ENCODE measurements at regions not wholly inside any gene's neighbourhood (a gene's known extent, or its start where the extent isn't known, plus 50 kb on each side); places are given as distances from the start of the nearest gene placed in this dataset.

DNA sequence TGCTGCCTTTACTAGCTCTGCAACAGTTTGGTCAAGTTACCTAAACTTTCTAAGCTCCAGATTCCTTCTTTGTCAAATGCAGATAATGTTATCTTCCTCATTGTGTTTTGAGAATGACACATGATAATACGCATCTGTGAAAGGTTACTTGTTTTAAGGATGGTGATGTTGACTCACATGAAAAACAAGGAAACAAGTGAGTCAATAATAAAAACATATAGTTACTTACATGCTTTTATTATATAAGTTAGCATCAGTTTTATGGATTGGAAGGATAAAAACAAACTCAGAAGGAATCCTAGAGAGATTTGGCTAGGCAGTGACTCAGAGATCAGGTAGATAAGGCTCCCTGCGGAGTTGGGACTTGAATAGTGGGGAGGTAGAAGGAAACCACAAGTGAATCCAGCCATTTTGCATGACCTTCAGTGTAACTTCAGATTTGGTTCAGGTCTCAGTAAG lies 144.6 kb downstream of the LMO4 start:
- Histone ChIP-seq H3K4me3 (ENCODE audit: low read length in 2 of 2) (no peak overlapping the region), H3K9me3 (ENCODE audit: control insufficient read depth in 1 of 2, low read length in 2 of 2) (no peaks in the 10 kb centered on the region), H3K27ac (ENCODE audit: low read depth, low read length) (no peak overlapping the region), H3K4me1 (ENCODE audit: insufficient read depth, low read length) (no peaks in the 10 kb centered on the region), H3K27me3 (ENCODE audit: insufficient read depth, low read length) (no peaks in the 10 kb centered on the region), H3K36me3 (ENCODE audit: insufficient read depth, low read length) (no peaks in the 10 kb centered on the region)
- no peaks in the 10 kb centered on the region for H3K4me1 Mint-ChIP-seq
- no peaks in the 10 kb centered on the region for H3K9me3 Mint-ChIP-seq
- no peaks in the 10 kb centered on the region for H3K27me3 Mint-ChIP-seq
- intact Hi-C loops (cut with micrococcal nuclease) = no loop called here
- no peaks in the 10 kb centered on the region for H3K36me3 Mint-ChIP-seq
- no peak overlapping the region for H3K4me3 Mint-ChIP-seq
- no peak overlapping the region for H3K27ac Mint-ChIP-seq
- ChIA-PET POLR2A (ENCODE audit: partially characterized antibody) (no interaction called here), CTCF (ENCODE audit: partially characterized antibody) (no interaction called here)
- DNase-seq = no peak

GRCh38 chr1:87474098-87474497 lies 145.4 kb downstream of the LMO4 start:
- no peaks in the 10 kb centered on the region for H3K9me3 Mint-ChIP-seq
- CTCF ChIA-PET (ENCODE audit: partially characterized antibody) = no interaction called here
- no peaks in the 10 kb centered on the region for H3K4me1 Mint-ChIP-seq
- H3K27me3 ChIP-seq (ENCODE audit: insufficient read depth, low read length) = no peaks in the 10 kb centered on the region
- H3K27ac ChIP-seq (ENCODE audit: low read depth, low read length) = no peak overlapping the region
- no peak overlapping the region for H3K27ac Mint-ChIP-seq
- H3K4me3 ChIP-seq (ENCODE audit: low read length in 2 of 2) = no peak overlapping the region
- DNase-seq = no peak
- no peaks in the 10 kb centered on the region for H3K4me1 ChIP-seq (ENCODE audit: insufficient read depth, low read length)
- no peaks in the 10 kb centered on the region for H3K36me3 ChIP-seq (ENCODE audit: insufficient read depth, low read length)
- H3K9me3 ChIP-seq (ENCODE audit: control insufficient read depth in 1 of 2, low read length in 2 of 2) = no peaks in the 10 kb centered on the region
- H3K27me3 Mint-ChIP-seq = no peaks in the 10 kb centered on the region
- intact Hi-C loops (cut with micrococcal nuclease) = no loop called here
- POLR2A ChIA-PET (ENCODE audit: partially characterized antibody) = no interaction called here
- H3K4me3 Mint-ChIP-seq = no peak overlapping the region
- H3K36me3 Mint-ChIP-seq = no peaks in the 10 kb centered on the region

- CTCF ChIA-PET (ENCODE audit: partially characterized antibody) = no interaction called here
- DNase-seq = no peak
- Mint-ChIP-seq H3K27me3 (peaks cover 0 to 2% of the 10 kb centered on the region in 2 donors), H3K9me3 (peaks cover 0 to 1% (median 0%) of the 10 kb centered on the region in 8 donors), H3K4me3 (no peak overlapping the region), H3K4me1 (no peaks in the 10 kb centered on the region), H3K36me3 (no peaks in the 10 kb centered on the region), H3K27ac (no peak overlapping the region)
- intact Hi-C loops (cut with micrococcal nuclease) = no loop called here
- Histone ChIP-seq H3K27ac (ENCODE audit: low read depth, low read length) (no peak overlapping the region), H3K4me1 (ENCODE audit: insufficient read depth, low read length) (no peaks in the 10 kb centered on the region), H3K27me3 (ENCODE audit: insufficient read depth, low read length) (no peaks in the 10 kb centered on the region), H3K9me3 (ENCODE audit: control insufficient read depth in 1 of 2, low read length in 2 of 2) (no peaks in the 10 kb centered on the region), H3K4me3 (ENCODE audit: low read length in 2 of 2) (no peak overlapping the region), H3K36me3 (ENCODE audit: insufficient read depth, low read length) (no peaks in the 10 kb centered on the region)
- POLR2A ChIA-PET (ENCODE audit: partially characterized antibody) = no interaction called here
Measured at GRCh38 chr1:87478231-87478630, 149.6 kb downstream of the LMO4 start.

GRCh38 chr1:87495147-87495546 lies 166.5 kb downstream of the LMO4 start:
- H3K9me3 ChIP-seq (ENCODE audit: control insufficient read depth in 1 of 2, low read length in 2 of 2) = no peaks in the 10 kb centered on the region
- ChIA-PET CTCF (ENCODE audit: partially characterized antibody) (no interaction called here), POLR2A (ENCODE audit: partially characterized antibody) (no interaction called here)
- H3K27me3 ChIP-seq (ENCODE audit: insufficient read depth, low read length) = no peaks in the 10 kb centered on the region
- H3K36me3 Mint-ChIP-seq = no peaks in the 10 kb centered on the region
- no peak for DNase-seq
- H3K4me1 Mint-ChIP-seq = no peaks in the 10 kb centered on the region
- no peak overlapping the region for H3K27ac Mint-ChIP-seq
- H3K4me3 ChIP-seq (ENCODE audit: low read length in 2 of 2) = no peak overlapping the region
- no peaks in the 10 kb centered on the region for H3K4me1 ChIP-seq (ENCODE audit: insufficient read depth, low read length)
- H3K4me3 Mint-ChIP-seq = no peak overlapping the region
- no peak overlapping the region for H3K27ac ChIP-seq (ENCODE audit: low read depth, low read length)
- no peaks in the 10 kb centered on the region for H3K9me3 Mint-ChIP-seq
- H3K27me3 Mint-ChIP-seq = no peaks in the 10 kb centered on the region
- intact Hi-C loops (cut with micrococcal nuclease) = no loop called here
- no peaks in the 10 kb centered on the region for H3K36me3 ChIP-seq (ENCODE audit: insufficient read depth, low read length)

DNA sequence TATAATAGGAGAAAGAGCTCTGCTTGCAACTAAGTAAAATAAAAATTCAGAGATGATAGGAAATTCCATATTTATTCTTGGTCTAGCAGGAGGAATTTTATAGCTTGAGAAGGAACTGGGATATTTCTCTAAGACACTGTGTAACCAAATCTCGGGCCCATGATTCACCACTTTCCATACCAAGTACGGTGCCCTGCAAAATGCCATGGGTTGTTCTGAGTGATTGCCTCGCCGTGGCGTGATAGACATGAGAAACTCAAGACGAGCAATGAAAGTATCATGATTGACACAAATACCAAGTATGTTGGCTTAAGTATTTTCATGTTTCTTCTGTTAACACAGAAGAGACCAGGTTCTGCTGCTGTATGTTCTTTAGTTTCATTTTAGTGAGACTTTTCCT lies 167.2 kb downstream of the LMO4 start:
- H3K27me3 Mint-ChIP-seq = no peaks in the 10 kb centered on the region
- Histone ChIP-seq H3K9me3 (ENCODE audit: control insufficient read depth in 1 of 2, low read length in 2 of 2) (no peaks in the 10 kb centered on the region), H3K27me3 (ENCODE audit: insufficient read depth, low read length) (no peaks in the 10 kb centered on the region), H3K4me1 (ENCODE audit: insufficient read depth, low read length) (no peaks in the 10 kb centered on the region), H3K4me3 (ENCODE audit: low read length in 2 of 2) (no peak overlapping the region), H3K27ac (ENCODE audit: low read depth, low read length) (no peak overlapping the region), H3K36me3 (ENCODE audit: insufficient read depth, low read length) (no peaks in the 10 kb centered on the region)
- H3K36me3 Mint-ChIP-seq = no peaks in the 10 kb centered on the region
- POLR2A ChIA-PET (ENCODE audit: partially characterized antibody) = no interaction called here
- no peak for DNase-seq
- H3K4me1 Mint-ChIP-seq = no peaks in the 10 kb centered on the region
- CTCF ChIA-PET (ENCODE audit: partially characterized antibody) = no interaction called here
- intact Hi-C loops (cut with micrococcal nuclease) = no loop called here
- no peak overlapping the region for H3K27ac Mint-ChIP-seq
- no peak overlapping the region for H3K4me3 Mint-ChIP-seq
- no peaks in the 10 kb centered on the region for H3K9me3 Mint-ChIP-seq

GRCh38 chr1:87497380-87498203 lies 168.9 kb downstream of the LMO4 start:
- ChIA-PET CTCF (ENCODE audit: partially characterized antibody) (interaction anchor here (1.0 to 1.6 kb wide), 2 partner anchors 9 to 95 kb away, joined by 3 to 5 read pairs; no protein-coding TSS in a partner anchor), POLR2A (ENCODE audit: partially characterized antibody) (no interaction called here)
- Histone ChIP-seq H3K27me3 (ENCODE audit: insufficient read depth, low read length) (no peaks in the 10 kb centered on the region), H3K27ac (ENCODE audit: low read depth, low read length) (no peak overlapping the region), H3K4me3 (ENCODE audit: low read length in 2 of 2) (no peak overlapping the region), H3K4me1 (ENCODE audit: insufficient read depth, low read length) (no peaks in the 10 kb centered on the region), H3K9me3 (ENCODE audit: control insufficient read depth in 1 of 2, low read length in 2 of 2) (no peaks in the 10 kb centered on the region), H3K36me3 (ENCODE audit: insufficient read depth, low read length) (no peaks in the 10 kb centered on the region)
- no peaks in the 10 kb centered on the region for H3K4me1 Mint-ChIP-seq
- H3K27ac Mint-ChIP-seq = no peak overlapping the region
- H3K4me3 Mint-ChIP-seq = no peak overlapping the region
- no peaks in the 10 kb centered on the region for H3K36me3 Mint-ChIP-seq
- DNase-seq = no peak
- H3K27me3 Mint-ChIP-seq = no peaks in the 10 kb centered on the region
- intact Hi-C loops (cut with micrococcal nuclease) = no loop called here
- no peaks in the 10 kb centered on the region for H3K9me3 Mint-ChIP-seq

DNA sequence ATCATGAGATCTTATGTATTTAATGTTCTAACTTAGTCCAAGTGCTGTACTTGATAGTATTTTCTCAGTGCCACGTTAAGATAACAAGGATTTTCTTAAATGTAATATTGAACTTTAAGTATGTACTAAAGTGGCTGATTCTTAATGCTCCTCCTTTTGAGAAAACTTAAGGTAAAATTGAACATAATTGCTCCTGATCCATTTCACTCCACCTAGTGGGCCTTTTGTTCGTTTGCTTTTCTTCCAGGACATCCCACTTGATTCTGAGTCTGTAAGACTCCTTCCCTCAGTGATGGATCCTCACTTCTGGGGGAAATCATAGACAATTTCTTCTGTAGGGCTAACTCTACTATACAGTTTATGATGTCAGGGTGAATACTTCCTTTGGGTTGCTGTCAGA lies 173.1 kb downstream of the LMO4 start:
- Mint-ChIP-seq H3K9me3 (no peaks in the 10 kb centered on the region), H3K27ac (no peak overlapping the region), H3K4me1 (peaks cover 0 to 10% (median 5%) of the 10 kb centered on the region in 4 donors), H3K36me3 (no peaks in the 10 kb centered on the region), H3K27me3 (peaks cover 0 to 1% of the 10 kb centered on the region in 2 donors), H3K4me3 (no peak overlapping the region)
- H3K4me1 ChIP-seq (ENCODE audit: insufficient read depth, low read length) = no peaks in the 10 kb centered on the region
- no peak overlapping the region for H3K27ac ChIP-seq (ENCODE audit: low read depth, low read length)
- H3K36me3 ChIP-seq (ENCODE audit: insufficient read depth, low read length) = no peaks in the 10 kb centered on the region
- intact Hi-C loops (cut with micrococcal nuclease) = no loop called here
- H3K9me3 ChIP-seq (ENCODE audit: control insufficient read depth in 1 of 2, low read length in 2 of 2) = no peaks in the 10 kb centered on the region
- no peak for DNase-seq
- ChIA-PET POLR2A (ENCODE audit: partially characterized antibody) (no interaction called here), CTCF (ENCODE audit: partially characterized antibody) (no interaction called here)
- no peaks in the 10 kb centered on the region for H3K27me3 ChIP-seq (ENCODE audit: insufficient read depth, low read length)
- H3K4me3 ChIP-seq (ENCODE audit: low read length in 2 of 2) = no peak overlapping the region

Measured in CD4-positive, alpha-beta memory T cell (primary cell).